ENCODE measurements at regions not wholly inside any gene's neighbourhood (a gene's known extent, or its start where the extent isn't known, plus 50 kb on each side); places are given as distances from the start of the nearest gene placed in this dataset.

DNA sequence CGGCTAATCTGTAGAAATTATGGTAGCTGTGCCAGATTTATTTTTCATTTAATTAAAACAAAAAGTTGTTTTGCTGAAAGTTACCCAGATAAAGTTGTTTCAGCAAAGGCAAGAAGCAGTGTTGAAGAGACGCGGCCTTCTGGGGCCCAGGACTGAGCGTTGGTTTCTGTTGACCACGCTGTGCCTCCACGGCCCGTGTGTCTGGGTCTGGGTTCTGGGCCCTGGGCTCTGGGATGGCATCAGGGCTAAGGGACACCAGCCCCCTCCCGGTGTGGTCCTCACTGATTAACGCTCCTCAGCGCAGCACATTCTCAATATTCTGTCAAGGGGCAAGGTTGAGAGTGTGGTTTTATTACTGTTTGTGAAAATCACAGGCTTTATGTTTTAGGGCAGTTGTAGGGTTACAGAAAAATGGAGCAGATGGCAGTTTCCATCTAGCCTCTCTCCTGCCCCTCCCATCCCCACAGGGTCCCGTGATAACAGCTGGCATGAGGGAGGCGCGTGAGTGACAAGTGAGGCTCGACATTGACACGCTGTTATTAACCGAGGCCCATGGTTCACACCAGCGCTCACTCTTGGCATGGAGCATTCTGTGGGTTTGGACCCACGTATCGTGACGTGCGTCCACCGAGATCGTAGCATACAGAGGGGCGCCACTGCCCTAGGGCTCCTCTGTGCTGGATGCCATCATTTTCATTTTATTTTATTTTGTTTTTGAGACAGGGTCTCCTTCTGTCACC, 1231.4 kb downstream of the BRD1 start:
- Histone ChIP-seq H3K27ac (ENCODE audit: extremely low read depth, low read depth, low read length) (no peak overlapping the region), H3K4me1 (ENCODE audit: control insufficient read depth, insufficient read depth, low read length) (no peaks in the 10 kb centered on the region), H3K9me3 (ENCODE audit: control insufficient read depth, insufficient read depth, low read depth, low read length) (no peaks in the 10 kb centered on the region), H3K36me3 (ENCODE audit: control insufficient read depth in 2 of 2, insufficient read depth in 1 of 2, low read length in 2 of 2) (no peaks in the 10 kb centered on the region), H3K4me3 (ENCODE audit: low read depth, low read length) (no peak overlapping the region)
- POLR2A ChIA-PET, result no interaction called here
- TF ChIP-seq, protein P1, sequence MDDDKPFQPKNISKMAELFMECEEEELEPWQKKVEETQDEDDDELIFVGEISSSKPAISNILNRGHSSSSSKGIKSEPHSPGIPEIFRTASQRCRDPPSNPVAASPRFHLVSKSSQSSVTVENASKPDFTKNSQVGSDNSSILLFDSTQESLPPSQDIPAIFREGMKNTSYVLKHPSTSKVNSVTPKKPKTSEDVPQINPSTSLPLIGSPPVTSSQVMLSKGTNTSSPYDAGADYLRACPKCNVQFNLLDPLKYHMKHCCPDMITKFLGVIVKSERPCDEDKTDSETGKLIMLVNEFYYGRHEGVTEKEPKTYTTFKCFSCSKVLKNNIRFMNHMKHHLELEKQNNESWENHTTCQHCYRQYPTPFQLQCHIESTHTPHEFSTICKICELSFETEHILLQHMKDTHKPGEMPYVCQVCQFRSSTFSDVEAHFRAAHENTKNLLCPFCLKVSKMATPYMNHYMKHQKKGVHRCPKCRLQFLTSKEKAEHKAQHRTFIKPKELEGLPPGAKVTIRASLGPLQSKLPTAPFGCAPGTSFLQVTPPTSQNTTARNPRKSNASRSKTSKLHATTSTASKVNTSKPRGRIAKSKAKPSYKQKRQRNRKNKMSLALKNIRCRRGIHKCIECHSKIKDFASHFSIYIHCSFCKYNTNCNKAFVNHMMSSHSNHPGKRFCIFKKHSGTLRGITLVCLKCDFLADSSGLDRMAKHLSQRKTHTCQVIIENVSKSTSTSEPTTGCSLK (tag by site-specific recombination; IDR thresholded peaks at IDR 0.05), result no peak
- TF ChIP-seq, protein P2, sequence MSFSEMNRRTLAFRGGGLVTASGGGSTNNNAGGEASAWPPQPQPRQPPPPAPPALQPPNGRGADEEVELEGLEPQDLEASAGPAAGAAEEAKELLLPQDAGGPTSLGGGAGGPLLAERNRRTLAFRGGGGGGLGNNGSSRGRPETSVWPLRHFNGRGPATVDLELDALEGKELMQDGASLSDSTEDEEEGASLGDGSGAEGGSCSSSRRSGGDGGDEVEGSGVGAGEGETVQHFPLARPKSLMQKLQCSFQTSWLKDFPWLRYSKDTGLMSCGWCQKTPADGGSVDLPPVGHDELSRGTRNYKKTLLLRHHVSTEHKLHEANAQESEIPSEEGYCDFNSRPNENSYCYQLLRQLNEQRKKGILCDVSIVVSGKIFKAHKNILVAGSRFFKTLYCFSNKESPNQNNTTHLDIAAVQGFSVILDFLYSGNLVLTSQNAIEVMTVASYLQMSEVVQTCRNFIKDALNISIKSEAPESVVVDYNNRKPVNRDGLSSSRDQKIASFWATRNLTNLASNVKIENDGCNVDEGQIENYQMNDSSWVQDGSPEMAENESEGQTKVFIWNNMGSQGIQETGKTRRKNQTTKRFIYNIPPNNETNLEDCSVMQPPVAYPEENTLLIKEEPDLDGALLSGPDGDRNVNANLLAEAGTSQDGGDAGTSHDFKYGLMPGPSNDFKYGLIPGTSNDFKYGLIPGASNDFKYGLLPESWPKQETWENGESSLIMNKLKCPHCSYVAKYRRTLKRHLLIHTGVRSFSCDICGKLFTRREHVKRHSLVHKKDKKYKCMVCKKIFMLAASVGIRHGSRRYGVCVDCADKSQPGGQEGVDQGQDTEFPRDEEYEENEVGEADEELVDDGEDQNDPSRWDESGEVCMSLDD (tag by site-specific recombination; IDR thresholded peaks at IDR 0.05), result no peak
- TF ChIP-seq, protein P3, sequence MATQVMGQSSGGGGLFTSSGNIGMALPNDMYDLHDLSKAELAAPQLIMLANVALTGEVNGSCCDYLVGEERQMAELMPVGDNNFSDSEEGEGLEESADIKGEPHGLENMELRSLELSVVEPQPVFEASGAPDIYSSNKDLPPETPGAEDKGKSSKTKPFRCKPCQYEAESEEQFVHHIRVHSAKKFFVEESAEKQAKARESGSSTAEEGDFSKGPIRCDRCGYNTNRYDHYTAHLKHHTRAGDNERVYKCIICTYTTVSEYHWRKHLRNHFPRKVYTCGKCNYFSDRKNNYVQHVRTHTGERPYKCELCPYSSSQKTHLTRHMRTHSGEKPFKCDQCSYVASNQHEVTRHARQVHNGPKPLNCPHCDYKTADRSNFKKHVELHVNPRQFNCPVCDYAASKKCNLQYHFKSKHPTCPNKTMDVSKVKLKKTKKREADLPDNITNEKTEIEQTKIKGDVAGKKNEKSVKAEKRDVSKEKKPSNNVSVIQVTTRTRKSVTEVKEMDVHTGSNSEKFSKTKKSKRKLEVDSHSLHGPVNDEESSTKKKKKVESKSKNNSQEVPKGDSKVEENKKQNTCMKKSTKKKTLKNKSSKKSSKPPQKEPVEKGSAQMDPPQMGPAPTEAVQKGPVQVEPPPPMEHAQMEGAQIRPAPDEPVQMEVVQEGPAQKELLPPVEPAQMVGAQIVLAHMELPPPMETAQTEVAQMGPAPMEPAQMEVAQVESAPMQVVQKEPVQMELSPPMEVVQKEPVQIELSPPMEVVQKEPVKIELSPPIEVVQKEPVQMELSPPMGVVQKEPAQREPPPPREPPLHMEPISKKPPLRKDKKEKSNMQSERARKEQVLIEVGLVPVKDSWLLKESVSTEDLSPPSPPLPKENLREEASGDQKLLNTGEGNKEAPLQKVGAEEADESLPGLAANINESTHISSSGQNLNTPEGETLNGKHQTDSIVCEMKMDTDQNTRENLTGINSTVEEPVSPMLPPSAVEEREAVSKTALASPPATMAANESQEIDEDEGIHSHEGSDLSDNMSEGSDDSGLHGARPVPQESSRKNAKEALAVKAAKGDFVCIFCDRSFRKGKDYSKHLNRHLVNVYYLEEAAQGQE (tag by site-specific recombination; IDR thresholded peaks at IDR 0.05), result no peak
- no peak for TF ChIP-seq MEIS1 (CRISPR knock-in tag; IDR thresholded peaks at IDR 0.05; ENCODE audit: borderline replicate concordance)
- TF ChIP-seq ZNF274 (IDR thresholded peaks at IDR 0.05; ENCODE audit: low read length), result no peak
- TF ChIP-seq ZNF274 (tag by site-specific recombination; IDR thresholded peaks at IDR 0.05; ENCODE audit: borderline replicate concordance), result no peak
- TF ChIP-seq ZNF585B (tag by site-specific recombination; IDR thresholded peaks at IDR 0.05), result no peak
- TF ChIP-seq, protein P4, sequence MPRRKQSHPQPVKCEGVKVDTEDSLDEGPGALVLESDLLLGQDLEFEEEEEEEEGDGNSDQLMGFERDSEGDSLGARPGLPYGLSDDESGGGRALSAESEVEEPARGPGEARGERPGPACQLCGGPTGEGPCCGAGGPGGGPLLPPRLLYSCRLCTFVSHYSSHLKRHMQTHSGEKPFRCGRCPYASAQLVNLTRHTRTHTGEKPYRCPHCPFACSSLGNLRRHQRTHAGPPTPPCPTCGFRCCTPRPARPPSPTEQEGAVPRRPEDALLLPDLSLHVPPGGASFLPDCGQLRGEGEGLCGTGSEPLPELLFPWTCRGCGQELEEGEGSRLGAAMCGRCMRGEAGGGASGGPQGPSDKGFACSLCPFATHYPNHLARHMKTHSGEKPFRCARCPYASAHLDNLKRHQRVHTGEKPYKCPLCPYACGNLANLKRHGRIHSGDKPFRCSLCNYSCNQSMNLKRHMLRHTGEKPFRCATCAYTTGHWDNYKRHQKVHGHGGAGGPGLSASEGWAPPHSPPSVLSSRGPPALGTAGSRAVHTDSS (tag by site-specific recombination; IDR thresholded peaks at IDR 0.05), result no peak
- TF ChIP-seq, protein P5, sequence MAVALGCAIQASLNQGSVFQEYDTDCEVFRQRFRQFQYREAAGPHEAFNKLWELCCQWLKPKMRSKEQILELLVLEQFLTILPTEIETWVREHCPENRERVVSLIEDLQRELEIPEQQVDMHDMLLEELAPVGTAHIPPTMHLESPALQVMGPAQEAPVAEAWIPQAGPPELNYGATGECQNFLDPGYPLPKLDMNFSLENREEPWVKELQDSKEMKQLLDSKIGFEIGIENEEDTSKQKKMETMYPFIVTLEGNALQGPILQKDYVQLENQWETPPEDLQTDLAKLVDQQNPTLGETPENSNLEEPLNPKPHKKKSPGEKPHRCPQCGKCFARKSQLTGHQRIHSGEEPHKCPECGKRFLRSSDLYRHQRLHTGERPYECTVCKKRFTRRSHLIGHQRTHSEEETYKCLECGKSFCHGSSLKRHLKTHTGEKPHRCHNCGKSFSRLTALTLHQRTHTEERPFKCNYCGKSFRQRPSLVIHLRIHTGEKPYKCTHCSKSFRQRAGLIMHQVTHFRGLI (tag by site-specific recombination; IDR thresholded peaks at IDR 0.05), result no peak
- TF ChIP-seq, protein P6, sequence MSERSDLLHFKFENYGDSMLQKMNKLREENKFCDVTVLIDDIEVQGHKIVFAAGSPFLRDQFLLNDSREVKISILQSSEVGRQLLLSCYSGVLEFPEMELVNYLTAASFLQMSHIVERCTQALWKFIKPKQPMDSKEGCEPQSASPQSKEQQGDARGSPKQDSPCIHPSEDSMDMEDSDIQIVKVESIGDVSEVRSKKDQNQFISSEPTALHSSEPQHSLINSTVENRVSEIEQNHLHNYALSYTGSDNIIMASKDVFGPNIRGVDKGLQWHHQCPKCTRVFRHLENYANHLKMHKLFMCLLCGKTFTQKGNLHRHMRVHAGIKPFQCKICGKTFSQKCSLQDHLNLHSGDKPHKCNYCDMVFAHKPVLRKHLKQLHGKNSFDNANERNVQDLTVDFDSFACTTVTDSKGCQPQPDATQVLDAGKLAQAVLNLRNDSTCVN (tag by site-specific recombination; optimal IDR thresholded peaks at IDR 0.05), result no peak
- TF ChIP-seq ZNF140 (tag by site-specific recombination; IDR thresholded peaks at IDR 0.05), result no peak
- no peak for TF ChIP-seq ZNF2 (tag by site-specific recombination; IDR thresholded peaks at IDR 0.05)
- TF ChIP-seq, protein P7, sequence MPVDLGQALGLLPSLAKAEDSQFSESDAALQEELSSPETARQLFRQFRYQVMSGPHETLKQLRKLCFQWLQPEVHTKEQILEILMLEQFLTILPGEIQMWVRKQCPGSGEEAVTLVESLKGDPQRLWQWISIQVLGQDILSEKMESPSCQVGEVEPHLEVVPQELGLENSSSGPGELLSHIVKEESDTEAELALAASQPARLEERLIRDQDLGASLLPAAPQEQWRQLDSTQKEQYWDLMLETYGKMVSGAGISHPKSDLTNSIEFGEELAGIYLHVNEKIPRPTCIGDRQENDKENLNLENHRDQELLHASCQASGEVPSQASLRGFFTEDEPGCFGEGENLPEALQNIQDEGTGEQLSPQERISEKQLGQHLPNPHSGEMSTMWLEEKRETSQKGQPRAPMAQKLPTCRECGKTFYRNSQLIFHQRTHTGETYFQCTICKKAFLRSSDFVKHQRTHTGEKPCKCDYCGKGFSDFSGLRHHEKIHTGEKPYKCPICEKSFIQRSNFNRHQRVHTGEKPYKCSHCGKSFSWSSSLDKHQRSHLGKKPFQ (tag by site-specific recombination; IDR thresholded peaks at IDR 0.05), result no peak
- TF ChIP-seq ZFHX2 (tag by site-specific recombination; conservative IDR thresholded peaks at IDR 0.05), result no peak
- TF ChIP-seq ZNF23 (tag by site-specific recombination; IDR thresholded peaks at IDR 0.05; ENCODE audit: borderline replicate concordance), result no peak
- CTCF ChIA-PET, result no interaction called here
